GM18517 (cell line): ENCODE measurements at regions not wholly inside any gene's neighbourhood (a gene's known extent, or its start where the extent isn't known, plus 50 kb on each side); places are given as distances from the start of the nearest gene placed in this dataset.

Source experiments
- ATAC-seq: cut with Tn5 transposase; IDR thresholded peaks from one replicate; pipeline ENCODE4 v1.9.1; 2021; ENCODE audit warnings: mild to moderate bottlenecking, moderate library complexity; ENCODE audit not compliant: unreplicated experiment

DNA sequence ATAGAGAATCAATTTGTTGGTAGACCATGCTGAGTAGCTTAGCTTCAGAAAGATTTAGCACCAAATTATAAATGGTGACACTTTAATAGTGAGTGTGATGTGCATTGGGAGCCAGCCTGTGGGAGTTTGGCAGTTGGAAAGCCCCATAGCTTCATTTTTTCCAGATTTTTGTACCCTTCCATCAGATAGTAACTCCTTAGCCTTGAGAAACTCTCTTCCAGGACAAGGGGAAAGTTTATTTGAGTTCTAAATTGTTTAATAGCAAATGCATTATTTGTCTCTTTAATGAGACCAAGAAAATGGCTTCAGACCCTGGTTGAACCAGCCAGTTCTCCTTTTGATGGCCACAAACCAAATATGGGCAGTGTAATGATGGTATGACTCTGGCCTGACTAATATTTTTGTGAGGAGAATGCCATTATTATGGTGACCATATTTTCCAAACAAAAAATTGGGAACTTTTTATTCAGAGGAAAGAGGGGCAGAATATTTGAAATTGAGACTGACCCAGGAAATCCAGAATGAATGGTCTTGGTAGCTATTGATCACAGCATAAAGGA is 49.8 kb downstream of the PLCE1 start:
- ATAC-seq: no peak

- no peak for ATAC-seq
These were observed 52.4 kb downstream of the PLCE1 start for GRCh38 chr10:94046098-94046497.

- no peak for ATAC-seq
These were observed 53.6 kb downstream of the PLCE1 start for GRCh38 chr10:94047293-94047692.

GRCh38 chr10:94049911-94050310 is 56.2 kb downstream of the PLCE1 start:
- ATAC-seq: no peak

DNA sequence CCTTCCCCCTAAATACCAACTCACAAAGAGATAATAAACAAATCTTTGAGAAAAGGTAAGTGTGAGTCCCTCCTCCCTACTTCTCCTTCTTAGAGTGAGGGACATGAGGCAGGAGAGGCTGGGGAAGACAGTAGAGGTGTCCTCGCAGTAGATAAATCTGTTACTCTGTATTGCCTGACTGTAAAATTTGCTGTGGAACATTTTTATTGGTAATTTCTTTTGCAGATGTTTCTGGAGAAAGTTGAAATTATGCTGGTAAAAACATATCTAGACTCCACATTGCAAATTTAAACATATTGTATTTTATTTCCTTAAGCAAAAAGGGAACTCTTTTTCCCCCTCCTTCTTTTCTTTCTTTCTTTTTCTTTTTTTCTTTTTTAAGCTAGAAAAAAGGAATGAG is 58.5 kb downstream of the PLCE1 start:
- ATAC-seq: no peak

DNA sequence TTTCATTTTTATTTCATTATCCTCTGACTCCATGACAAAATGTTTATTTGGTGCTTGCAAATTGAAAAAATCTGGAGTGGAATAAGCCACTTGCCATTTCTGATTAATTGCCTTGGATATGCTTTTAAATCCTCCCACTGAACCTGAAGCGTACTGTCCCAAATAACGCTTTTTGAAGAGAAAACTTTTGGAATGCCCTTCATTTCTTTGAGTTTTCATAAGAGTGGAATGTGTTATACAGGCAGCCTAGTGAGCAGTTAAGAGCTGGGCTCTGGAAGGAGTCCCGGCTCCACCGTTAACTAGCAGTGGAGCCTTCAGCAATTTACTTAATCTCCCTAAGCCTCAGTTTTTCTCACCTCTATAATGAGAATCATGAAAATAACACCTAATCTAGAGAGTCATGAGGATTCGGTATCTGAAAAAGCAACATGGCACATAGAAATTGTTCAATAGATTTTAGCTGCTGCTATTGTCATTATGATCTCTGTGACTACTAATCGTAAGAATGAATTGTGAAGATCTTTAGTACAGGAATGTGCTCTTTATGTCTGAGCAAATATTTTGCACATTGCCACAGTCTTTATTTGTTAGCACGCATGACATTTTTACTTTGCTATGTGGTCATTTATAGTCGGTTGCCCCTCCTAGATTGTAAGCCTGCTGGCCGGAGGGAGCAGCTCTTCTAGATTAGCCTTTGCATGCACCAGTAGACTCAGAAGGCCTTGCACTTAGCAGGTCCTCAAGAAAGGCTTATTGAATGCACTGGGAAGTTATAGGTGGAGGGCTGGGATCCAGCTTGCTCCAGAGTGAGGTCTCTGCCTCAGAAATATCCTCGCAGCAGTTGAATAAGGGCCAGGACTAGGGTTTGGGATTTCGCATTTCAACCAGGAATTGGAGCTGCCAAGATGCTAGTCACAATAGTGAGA is 59.4 kb downstream of the PLCE1 start:
- no peak for ATAC-seq

DNA sequence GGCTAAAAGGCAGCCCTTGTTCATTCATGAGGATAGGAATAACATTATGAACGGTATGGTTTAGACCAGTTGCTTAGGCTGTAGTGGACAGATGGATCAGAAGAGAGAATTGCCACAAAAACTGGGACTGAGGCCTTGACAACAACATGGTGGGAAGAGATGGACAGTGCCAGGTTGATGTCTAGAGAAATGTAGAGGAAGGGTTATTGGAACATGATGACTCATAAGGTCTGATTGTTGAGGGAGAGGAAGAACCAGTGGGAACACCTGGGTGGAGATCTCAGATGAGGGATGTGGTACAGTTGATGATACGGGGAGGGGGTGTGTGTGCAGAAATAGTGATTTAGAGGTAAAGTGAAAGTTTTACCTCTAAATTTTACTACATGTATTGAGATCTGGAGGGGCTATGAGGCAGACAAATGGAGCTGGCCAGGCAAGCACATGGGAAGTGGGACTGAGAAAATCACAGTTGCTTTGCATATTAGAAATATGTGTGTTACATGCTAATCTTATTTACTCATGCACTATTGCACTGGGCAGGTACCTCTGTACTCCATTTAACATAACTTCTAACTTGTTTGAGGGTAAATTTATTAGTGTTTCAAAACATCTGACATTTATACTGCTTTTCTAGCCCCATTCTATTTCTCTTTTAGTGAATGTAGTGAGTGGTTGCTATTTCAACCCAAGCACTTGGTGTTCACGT is 65.6 kb downstream of the PLCE1 start:
- ATAC-seq: no peak

DNA sequence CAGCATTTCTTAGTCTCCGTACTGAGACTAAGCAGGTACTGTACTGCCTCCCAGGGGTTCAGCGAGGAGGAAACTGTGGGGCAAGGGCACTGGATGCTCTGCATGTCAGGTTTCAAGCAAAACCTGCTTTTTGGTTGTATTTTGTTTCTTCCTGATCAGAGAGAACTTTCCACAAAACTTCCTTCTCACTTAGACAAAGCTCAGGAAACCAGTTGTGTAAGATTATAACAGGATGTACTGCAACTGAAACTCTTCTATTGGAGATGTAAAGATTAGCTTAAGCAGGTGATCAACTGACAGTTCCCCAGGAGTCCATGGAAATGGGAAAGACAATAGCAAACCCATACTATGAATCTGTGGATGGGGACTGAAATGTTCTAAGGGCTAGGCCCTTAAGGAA is 67.3 kb downstream of the PLCE1 start:
- no peak for ATAC-seq

- no peak for ATAC-seq
These were observed 68.9 kb downstream of the PLCE1 start for GRCh38 chr10:94062611-94063010.

DNA sequence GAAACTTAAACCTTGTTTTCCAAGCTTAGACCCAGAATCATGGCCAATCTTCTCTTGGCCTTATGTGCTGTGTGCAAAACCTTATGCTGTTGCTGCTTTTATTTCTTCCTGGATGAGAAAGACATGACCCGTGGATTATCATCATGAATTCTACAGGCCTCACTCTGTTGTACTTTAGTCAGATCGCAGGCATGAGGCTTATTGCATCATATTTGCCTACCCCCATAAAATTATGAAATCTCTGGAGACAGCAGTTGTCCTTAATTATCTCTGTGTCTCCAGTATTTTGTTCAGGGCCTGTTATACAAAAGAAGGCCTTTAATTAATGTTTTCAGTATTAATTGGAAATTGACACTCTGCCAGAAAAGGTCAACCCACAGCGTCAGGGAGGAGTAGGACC is 71.6 kb downstream of the PLCE1 start:
- no peak for ATAC-seq

DNA sequence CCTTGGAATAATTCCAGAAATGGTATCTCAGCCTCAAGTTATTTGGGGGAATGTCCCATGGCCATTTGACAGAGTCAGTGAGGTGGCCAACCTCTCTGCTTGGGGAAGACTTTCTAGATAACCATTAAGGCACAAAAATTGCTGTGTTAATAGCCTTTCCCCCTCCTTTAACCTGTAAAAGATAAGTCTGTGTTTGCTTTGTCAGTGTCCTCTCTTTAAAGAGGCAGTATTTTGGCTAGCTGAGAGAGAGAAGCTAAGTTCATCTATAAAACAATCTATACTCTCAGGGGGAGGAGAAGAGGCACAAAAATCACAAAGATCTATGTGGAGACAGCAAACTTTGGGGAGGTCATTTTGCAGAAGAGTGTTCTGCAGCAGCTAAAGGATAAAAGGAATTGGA is 72.1 kb downstream of the PLCE1 start:
- no peak for ATAC-seq

DNA sequence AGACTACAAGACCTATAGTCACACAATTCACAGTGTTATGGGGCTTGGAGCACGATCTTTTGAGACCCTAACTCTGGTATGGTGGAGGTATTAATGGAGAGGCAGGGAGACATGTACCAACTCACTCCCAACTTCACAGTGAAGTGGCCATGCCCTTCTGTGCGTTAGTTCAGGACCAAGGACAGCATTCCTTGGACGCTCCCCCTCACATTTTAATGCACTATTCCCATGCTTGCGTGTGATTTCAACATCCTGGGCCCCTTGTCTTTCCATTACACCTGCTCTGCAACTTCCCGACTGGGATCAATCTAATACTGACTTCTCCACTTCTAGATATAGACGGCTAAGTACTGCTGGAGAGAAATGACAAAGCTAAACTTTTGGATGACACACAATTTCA is 72.7 kb downstream of the PLCE1 start:
- ATAC-seq: no peak

- ATAC-seq: no peak
These were observed 76.2 kb downstream of the PLCE1 start for GRCh38 chr10:94069884-94070283.

DNA sequence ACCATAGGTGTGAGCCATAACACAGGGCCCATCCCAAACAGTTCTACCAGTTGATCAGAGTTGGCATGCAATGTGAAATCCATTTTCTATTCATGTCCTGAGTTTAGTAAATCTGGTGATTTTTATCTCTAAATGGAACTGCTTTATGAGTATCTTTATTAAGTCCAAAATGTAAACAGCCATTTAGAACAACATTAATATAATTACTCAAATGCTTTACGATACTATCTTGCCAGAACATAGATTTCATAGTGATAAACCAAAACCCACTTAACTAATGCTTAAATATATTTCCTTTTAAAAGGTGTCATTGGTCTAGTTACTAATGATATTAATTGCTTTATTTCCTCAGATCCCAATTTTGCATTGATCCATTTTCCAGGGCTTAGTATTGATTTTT is 80.7 kb downstream of the PLCE1 start:
- ATAC-seq: no peak

DNA sequence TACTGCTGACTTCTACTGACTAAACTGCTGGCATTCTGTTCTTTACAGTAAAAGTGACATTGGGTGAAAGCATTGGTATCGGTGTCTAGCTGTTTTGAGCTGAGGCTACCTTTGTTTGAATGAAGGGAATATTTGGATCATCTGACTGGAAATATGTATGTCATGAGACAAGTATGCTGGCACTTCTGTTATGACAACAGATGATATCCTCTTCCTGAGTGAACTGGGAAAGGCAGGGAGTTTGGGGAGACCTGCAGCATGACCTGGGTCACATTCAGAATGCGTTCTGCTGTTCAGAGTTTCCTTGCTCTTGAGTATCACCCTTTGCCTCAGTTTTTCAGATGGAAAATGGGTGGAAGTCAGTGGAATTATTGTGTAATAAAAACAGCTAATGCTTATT is 81.8 kb downstream of the PLCE1 start:
- ATAC-seq: no peak

DNA sequence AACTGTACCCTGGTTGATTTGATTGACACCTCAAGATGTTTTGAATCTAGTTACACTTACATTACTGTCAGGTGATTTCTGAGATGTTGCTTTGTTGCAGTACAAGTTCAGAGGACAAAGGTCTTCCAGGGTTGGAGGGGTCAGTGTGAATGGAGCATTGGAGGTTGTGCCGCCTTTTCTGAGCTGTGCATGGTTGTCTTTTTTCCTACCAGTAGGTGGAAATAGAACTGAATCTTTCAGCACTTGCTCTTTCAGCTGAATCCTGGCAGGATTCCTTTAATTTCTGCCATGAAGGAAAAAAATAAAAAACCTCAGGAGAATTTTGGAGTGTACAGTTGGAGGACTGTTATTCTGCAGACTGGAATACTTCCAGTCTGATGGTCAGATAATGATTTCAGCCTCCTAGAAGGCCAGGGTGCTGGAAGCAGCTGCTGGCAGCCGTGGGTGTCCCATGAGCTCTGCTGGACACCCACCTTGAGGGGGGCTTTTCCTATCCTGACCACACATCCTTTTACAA is 82.7 kb downstream of the PLCE1 start:
- no peak for ATAC-seq

GRCh38 chr10:94077042-94077441 is 83.3 kb downstream of the PLCE1 start:
- ATAC-seq: no peak

- no peak for ATAC-seq
These were observed 86.4 kb downstream of the PLCE1 start for GRCh38 chr10:94080108-94080507.

GRCh38 chr10:94083662-94084265 is 90.0 kb downstream of the PLCE1 start:
- ATAC-seq: no peak

DNA sequence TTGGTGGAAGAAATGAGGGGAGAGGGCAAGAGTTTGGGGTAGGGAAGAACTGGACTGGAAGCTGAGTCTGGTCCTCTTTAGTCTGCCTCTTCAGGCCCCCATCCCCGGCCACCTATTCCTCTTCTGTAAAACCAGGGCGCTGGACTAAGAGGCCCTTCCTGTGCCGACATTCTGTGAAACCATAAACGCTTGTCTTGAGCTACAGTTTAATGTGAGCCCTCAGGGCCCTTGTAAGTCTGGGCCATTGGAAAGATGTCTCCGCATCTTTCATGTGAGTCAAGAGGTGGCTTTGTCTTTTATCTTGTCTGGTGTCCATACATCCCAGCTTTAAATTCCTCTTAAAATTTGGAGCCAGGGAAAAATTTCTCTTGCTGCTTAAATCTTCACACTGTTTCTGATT is 90.6 kb downstream of the PLCE1 start:
- no peak for ATAC-seq

DNA sequence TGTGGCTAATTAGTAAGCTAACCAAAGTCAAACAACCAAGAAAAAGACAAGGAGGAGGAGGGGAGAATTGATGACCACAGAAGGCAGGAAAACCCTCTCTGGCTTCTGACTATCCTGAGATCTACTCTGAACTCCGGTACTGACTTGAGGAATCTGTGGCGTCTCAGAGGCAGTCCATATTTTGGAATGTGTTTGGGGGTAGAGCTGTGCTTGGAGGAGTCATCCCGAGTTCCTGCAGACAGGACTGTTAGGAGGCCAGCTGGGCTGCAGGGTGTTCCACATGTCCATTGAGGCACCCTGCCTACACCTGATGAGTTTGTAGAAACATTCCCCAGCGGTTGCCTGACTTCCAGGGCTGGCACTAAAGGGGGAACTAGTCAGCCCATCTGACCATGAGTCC is 91.6 kb downstream of the PLCE1 start:
- no peak for ATAC-seq
